Lower lobe of right lung (tissue), 2 donors: ENCODE measurements at regions not wholly inside any gene's neighbourhood (a gene's known extent, or its start where the extent isn't known, plus 50 kb on each side); places are given as distances from the start of the nearest gene placed in this dataset.

ENCODE experiments used
- ATAC-seq, 2 donors: fragments of 200-7000 bp; cut with Tn5 transposase; one replicate each; pipeline ENCODE4 v1.9.1; 2020 to 2022; ENCODE audit warnings: mild to moderate bottlenecking in 2 of 2, moderate library complexity in 2 of 2
- DNase-seq: peaks from one replicate; pipeline ENCODE4 v3.0.0-alpha.2; 2020
- H3K27ac ChIP-seq: fragments of 200-600 bp; one replicate; pipeline ENCODE4 v1.8.0; 2022
- H3K27me3 ChIP-seq: fragments of 200-600 bp; one replicate; pipeline ENCODE4 v1.8.0; 2022; ENCODE audit warnings: low read depth
- H3K36me3 ChIP-seq: fragments of 200-600 bp; one replicate; pipeline ENCODE4 v1.8.0; 2022; ENCODE audit warnings: mild to moderate bottlenecking
- H3K4me1 ChIP-seq: fragments of 200-600 bp; one replicate; pipeline ENCODE4 v1.8.0; 2022
- H3K4me3 ChIP-seq: fragments of 200-600 bp; one replicate; pipeline ENCODE4 v1.8.0; 2022; ENCODE audit warnings: mild to moderate bottlenecking
- H3K9me3 ChIP-seq: fragments of 200-600 bp; one replicate; pipeline ENCODE4 v1.8.0; 2022
- CTCF ChIP-seq: fragments of 200-600 bp; IDR thresholded peaks from one replicate; pipeline ENCODE4 v1.8.0; 2022; ENCODE audit warnings: antibody characterized with exemption, mild to moderate bottlenecking
- intact Hi-C: fragments of 100-400 bp; cut with DNase I; formaldehyde crosslinking; loops from one replicate; pipeline ENCODE4 v1.11.0; 2022
- donor health status: DM: no; HTN: yes; CAD: no; lungs with severe emphysema.

DNA sequence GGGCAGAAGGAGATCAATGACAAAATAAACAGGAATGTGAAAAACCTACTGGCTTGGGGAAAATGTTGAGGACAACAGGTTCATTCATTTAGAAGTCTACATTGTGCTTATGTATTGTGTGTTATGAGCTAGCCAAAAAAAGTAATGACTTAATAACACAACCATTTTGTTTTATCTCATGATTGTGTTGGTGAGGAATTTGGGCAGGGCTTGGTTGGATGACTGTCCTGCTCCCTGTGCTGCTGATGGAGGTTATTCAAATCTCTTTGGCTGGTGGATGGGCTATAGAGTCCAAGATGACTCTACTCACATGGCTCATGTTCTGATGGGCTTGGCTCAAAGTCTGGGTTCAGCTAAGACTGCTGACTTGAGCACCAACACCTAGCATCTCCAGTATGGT lies 116.3 kb downstream of the HS3ST1 start:
- no peak overlapping the region for H3K27ac ChIP-seq
- ATAC-seq (no peak), DNase-seq (no peak)
- intact Hi-C loops: no loop called here
- H3K36me3 ChIP-seq: no peaks in the 10 kb centered on the region
- no peaks in the 10 kb centered on the region for H3K27me3 ChIP-seq
- no peak for TF ChIP-seq CTCF
- no peaks in the 10 kb centered on the region for H3K9me3 ChIP-seq
- H3K4me1 ChIP-seq: no peaks in the 10 kb centered on the region
- H3K4me3 ChIP-seq: no peak overlapping the region

DNA sequence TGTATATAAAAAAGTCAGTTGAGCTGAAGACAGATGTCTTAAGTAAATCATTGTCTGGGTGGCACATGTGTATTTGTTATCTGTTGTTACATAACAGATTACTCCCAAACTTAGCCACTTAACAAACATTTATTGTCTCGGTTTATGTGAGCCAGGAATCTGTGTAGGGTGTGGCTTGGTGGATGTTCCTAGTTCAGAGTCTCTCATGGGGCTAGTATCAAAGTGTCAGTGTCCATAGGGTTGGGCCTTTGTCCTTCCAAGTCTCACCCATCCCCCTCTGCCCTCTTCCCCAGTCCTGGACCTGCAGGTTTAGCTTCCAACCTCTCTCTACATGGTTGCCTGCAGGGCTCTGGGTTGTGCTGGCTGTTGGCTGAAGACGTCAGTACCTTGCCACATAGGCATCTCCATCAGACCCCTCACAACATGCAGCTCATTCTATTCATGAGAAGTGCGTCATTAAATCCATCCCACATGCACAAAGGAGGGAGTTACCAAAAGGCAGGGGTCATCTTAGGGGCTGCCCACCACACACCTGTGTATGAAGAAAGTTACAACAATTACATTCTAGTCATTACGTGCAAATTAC lies 127.5 kb downstream of the HS3ST1 start:
- Histone ChIP-seq H3K4me3 (no peak overlapping the region), H3K9me3 (no peaks in the 10 kb centered on the region), H3K36me3 (no peaks in the 10 kb centered on the region), H3K27me3 (no peaks in the 10 kb centered on the region), H3K27ac (no peak overlapping the region), H3K4me1 (no peaks in the 10 kb centered on the region)
- DNase-seq: no peak
- no peak for ATAC-seq
- TF ChIP-seq CTCF: no peak
- intact Hi-C loops: no loop called here

DNA sequence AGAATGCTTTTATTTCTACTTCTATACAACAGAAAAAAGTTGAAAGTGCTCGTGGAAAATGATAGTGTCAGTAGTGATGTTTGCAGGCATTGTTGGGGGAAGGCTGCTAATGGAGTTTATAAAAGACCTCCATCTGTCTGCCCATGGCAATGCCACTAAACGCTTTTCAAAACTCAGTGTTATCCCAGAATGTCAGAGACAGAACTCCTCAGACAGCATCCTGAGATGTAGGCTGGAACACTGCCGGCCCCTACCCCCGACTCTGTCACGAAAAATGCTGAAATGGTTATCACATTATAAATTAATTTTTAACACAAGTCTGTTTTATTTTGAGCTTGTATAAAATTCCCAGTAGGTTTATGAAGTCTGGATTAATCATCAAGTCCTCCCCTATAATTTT lies 128.9 kb downstream of the HS3ST1 start:
- DNase-seq: no peak
- no peak overlapping the region for H3K27ac ChIP-seq
- no peaks in the 10 kb centered on the region for H3K36me3 ChIP-seq
- H3K4me1 ChIP-seq: no peaks in the 10 kb centered on the region
- intact Hi-C loops: no loop called here
- no peaks in the 10 kb centered on the region for H3K27me3 ChIP-seq
- ATAC-seq: no peak
- H3K4me3 ChIP-seq: no peak overlapping the region
- no peaks in the 10 kb centered on the region for H3K9me3 ChIP-seq
- TF ChIP-seq CTCF: no peak

DNA sequence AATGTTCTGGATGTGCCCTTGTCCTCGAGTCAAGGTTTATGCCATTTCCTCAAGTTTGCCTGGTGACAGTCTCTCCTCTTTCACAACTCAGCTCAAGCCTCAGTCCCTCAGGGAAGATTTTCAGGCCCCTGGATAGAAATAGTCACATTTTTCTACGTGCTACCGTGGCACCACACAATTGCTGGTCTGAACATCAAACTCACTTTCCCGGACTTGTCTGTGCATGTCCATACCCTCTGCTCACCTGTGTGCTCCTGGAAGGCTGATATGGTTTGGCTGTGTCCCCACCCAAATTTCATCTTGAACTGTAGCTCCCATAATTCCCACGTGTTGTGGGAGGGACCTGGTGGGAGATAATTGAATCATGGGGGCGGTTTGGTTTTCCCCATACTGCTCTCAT lies 129.7 kb downstream of the HS3ST1 start:
- ATAC-seq (no peak), DNase-seq (no peak)
- no peak overlapping the region for H3K27ac ChIP-seq
- TF ChIP-seq CTCF: no peak
- intact Hi-C loops: no loop called here
- H3K4me3 ChIP-seq: no peak overlapping the region
- no peaks in the 10 kb centered on the region for H3K9me3 ChIP-seq
- H3K36me3 ChIP-seq: no peaks in the 10 kb centered on the region
- H3K27me3 ChIP-seq: no peaks in the 10 kb centered on the region
- no peaks in the 10 kb centered on the region for H3K4me1 ChIP-seq

DNA sequence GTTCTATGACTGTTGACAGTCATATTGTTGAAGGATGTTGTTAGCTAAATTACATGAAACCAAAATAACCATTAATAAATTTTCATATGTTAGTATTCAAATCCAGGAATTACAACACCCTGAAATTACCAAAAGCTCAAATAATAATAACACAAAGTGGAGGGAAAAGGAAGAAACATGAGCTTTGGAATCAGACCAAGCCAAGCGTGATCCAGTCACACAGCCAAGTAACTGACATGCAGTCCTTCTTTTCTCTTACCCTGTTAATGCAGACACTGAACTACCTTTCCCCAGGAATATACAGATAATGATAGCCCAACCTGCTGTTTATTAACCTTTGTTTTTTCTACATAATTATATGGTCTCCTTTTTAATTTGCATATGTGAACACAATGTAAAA lies 130.2 kb downstream of the HS3ST1 start:
- DNase-seq: no peak
- TF ChIP-seq CTCF: no peak
- no peak for ATAC-seq

GRCh38 chr4:11297627-11298026 lies 131.1 kb downstream of the HS3ST1 start:
- TF ChIP-seq CTCF: no peak
- no peak overlapping the region for H3K27ac ChIP-seq
- intact Hi-C loops: no loop called here
- ATAC-seq: no peak
- H3K9me3 ChIP-seq: no peaks in the 10 kb centered on the region
- DNase-seq: no peak
- no peaks in the 10 kb centered on the region for H3K4me1 ChIP-seq
- no peak overlapping the region for H3K4me3 ChIP-seq
- H3K27me3 ChIP-seq: no peaks in the 10 kb centered on the region
- no peaks in the 10 kb centered on the region for H3K36me3 ChIP-seq

More for the DNA sequence above, 130.2 kb downstream of the HS3ST1 start:
- no peaks in the 10 kb centered on the region for H3K9me3 ChIP-seq
- no peaks in the 10 kb centered on the region for H3K4me1 ChIP-seq
- no peak overlapping the region for H3K4me3 ChIP-seq
- no peak overlapping the region for H3K27ac ChIP-seq
- intact Hi-C loops: no loop called here
- no peaks in the 10 kb centered on the region for H3K36me3 ChIP-seq
- H3K27me3 ChIP-seq: no peaks in the 10 kb centered on the region
